ENCODE measurements at regions not wholly inside any gene's neighbourhood (a gene's known extent, or its start where the extent isn't known, plus 50 kb on each side); places are given as distances from the start of the nearest gene placed in this dataset.

DNA sequence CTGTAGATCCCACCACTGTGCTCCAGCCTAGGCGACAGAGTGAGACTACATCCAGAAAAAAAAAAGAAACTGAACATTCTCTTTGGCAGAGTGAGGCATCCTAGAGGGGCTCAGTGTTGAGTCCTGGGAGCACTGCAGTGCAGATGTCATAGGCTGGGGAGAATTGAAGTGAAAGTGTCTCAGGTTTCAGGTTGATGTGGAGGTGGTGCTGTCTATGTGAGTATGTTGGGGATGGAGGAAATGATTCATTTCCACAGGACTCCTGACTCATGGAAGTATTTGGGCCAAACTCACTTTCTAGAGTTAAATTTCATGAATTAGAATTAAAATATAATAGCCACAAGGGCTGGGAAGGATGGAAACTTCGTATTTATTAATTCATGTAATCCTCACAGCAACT, 134.4 kb upstream of the TSC22D1 start:
- TF ChIP-seq CTCF (IDR thresholded peaks at IDR 0.05) (no peak), POLR2A (IDR thresholded peaks at IDR 0.05) (no peak)

Data from testis (tissue), 2 donors.